Gastroesophageal sphincter (tissue), 3 donors: ENCODE measurements at regions not wholly inside any gene's neighbourhood (a gene's known extent, or its start where the extent isn't known, plus 50 kb on each side); places are given as distances from the start of the nearest gene placed in this dataset.

ENCODE experiments used
- CTCF ChIP-seq, 4 experiments: fragments of 200-600 bp in 2 of 4; fragments of 450-650 bp in 2 of 4; sonication (generic) in 1 of 4; IDR thresholded peaks; one replicate each; pipeline ENCODE4 v1.5.1; 2017 to 2019; ENCODE audit warnings: antibody characterized with exemption in 4 of 4, mild to moderate bottlenecking in 2 of 4, moderate library complexity in 2 of 4
- EP300 ChIP-seq: sonication (generic); formaldehyde crosslinking; IDR thresholded peaks from one replicate; pipeline ENCODE4 v1.6.1; 2017; ENCODE audit warnings: antibody characterized with exemption, mild to moderate bottlenecking
- POLR2A ChIP-seq, 2 donors: fragments of 450-650 bp; IDR thresholded peaks; one replicate each; pipeline ENCODE4 v1.6.1; 2017; ENCODE audit warnings: antibody characterized with exemption in 2 of 2, mild to moderate bottlenecking in 2 of 2, moderate library complexity in 1 of 2
- POLR2AphosphoS5 ChIP-seq: sonication (generic); formaldehyde crosslinking; IDR thresholded peaks from one replicate; pipeline ENCODE4 v1.6.1; 2017; ENCODE audit warnings: antibody characterized with exemption

GRCh38 chr3:104731074-104731473 lies 635.6 kb upstream of the ALCAM start:
- no peak for TF ChIP-seq POLR2AphosphoS5
- TF ChIP-seq CTCF (IDR thresholded peaks at IDR 0.05): no peak
- TF ChIP-seq POLR2A (IDR thresholded peaks at IDR 0.05): no peak
- no peak for TF ChIP-seq EP300
